ENCODE measurements at regions not wholly inside any gene's neighbourhood (a gene's known extent, or its start where the extent isn't known, plus 50 kb on each side); places are given as distances from the start of the nearest gene placed in this dataset.

DNA sequence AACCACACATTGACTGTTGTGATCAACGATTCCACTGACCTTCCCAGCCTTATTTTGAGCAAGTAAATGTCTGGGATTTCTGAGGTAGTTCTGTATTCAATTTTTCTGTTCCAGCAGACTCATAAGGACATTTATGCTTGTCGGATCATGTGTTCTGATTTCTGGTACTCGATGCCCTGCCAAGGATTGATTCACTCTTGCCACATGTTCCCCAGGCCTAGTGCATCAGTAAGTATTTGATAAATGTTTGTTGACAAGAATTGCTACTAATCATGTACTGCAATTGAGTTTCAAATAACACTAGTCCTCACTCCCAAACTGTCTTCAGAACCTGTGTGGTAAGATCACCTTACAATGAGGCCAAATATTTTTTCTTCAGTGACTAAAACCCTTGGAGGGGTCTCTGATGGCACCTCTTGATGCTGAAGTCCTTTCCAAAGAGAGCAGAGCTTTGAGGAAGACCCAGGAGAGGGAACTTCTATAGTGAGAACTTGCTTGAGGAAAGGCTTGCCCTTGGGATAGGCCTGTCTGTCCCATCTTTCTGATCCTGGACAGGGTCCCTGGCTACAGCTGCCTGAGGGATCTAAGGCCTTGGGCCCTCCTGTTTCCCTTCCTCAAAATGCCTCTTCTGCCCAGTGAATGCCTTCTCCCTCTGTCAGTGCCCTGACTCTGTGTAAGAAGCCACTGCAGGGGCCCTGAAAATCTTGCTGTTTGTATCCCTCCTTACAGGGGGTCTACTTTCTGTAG lies 115.8 kb upstream of the FAM78B start:
- no peak overlapping the region for H3K4me2 ChIP-seq (ENCODE audit: low read length)
- no peak overlapping the region for H3K4me3 ChIP-seq (ENCODE audit: low read depth, low read length)
- H3K79me1 ChIP-seq (ENCODE audit: low read length) = no peaks in the 10 kb centered on the region
- H2BK12ac ChIP-seq (ENCODE audit: low read length) = no peak overlapping the region
- H4K12ac ChIP-seq (ENCODE audit: low read depth, low read length) = no peak overlapping the region
- no peak overlapping the region for H3K18ac ChIP-seq (ENCODE audit: low read length)
- H4K8ac ChIP-seq (ENCODE audit: low read depth, low read length) = no peak overlapping the region
- no peak overlapping the region for H3K27ac ChIP-seq (ENCODE audit: low read depth, low read length)
- no peak overlapping the region for H2BK5ac ChIP-seq (ENCODE audit: low read depth, low read length, poor library complexity)
- H2AFZ ChIP-seq (ENCODE audit: insufficient read depth, low read length, poor library complexity) = no peak overlapping the region
- no peak overlapping the region for H2AK5ac ChIP-seq (ENCODE audit: low read length)
- H3K23ac ChIP-seq (ENCODE audit: low read length) = no peak overlapping the region
- H2BK120ac ChIP-seq (ENCODE audit: insufficient read depth, low read length, poor library complexity) = no peak overlapping the region
- no peaks in the 10 kb centered on the region for H3K4me1 ChIP-seq (ENCODE audit: control insufficient read depth in 1 of 2, insufficient read depth in 2 of 2, low read length in 2 of 2)
- no peak for DNase-seq
- no peak overlapping the region for H4K91ac ChIP-seq (ENCODE audit: low read depth, low read length)
- no peaks in the 10 kb centered on the region for H3K9me3 ChIP-seq (ENCODE audit: insufficient read depth, low read depth, low read length)
- no peak overlapping the region for H3K4ac ChIP-seq (ENCODE audit: low read depth, low read length)
- H3K14ac ChIP-seq (ENCODE audit: low read length) = no peak overlapping the region
- no peaks in the 10 kb centered on the region for H3K36me3 ChIP-seq (ENCODE audit: control insufficient read depth in 1 of 2, insufficient read depth in 2 of 2, low read length in 2 of 2)
- H3K79me2 ChIP-seq (ENCODE audit: control insufficient read depth, insufficient read depth, low read length, poor library complexity) = no peaks in the 10 kb centered on the region
- whole genome bisulfite sequencing (ENCODE audit: extremely low coverage, insufficient coverage, insufficient read length) = no CpG with 5 or more reads among the region's 3 CpGs
- H3K27me3 ChIP-seq (ENCODE audit: insufficient read depth, low read length) = no peaks in the 10 kb centered on the region
- no peak overlapping the region for H3K9ac ChIP-seq (ENCODE audit: low read length)

DNA sequence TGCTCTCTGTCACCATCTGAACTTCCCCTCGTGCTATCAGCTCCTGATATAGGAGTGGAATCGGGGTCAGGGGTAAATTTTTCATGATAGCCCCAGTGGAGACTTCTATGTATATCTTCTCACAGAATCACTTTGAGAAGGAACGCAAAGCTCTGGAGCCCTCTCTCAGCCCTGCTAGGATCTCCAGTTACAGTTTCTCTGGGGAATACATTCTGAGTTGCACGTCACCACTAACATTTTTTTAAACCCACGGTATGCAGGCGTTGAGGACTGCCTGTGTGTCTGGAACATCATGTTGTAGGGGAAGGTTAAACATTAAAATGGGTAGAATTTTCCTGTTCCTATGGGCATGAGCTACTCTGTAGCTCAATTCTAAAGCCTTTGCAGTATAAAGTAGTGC lies 116.4 kb upstream of the FAM78B start:
- no peak overlapping the region for H3K4me2 ChIP-seq (ENCODE audit: low read length)
- no peaks in the 10 kb centered on the region for H3K79me1 ChIP-seq (ENCODE audit: low read length)
- H4K12ac ChIP-seq (ENCODE audit: low read depth, low read length) = no peak overlapping the region
- DNase-seq = peak in 1 of 2 donors; percentile 6
- H3K27me3 ChIP-seq (ENCODE audit: insufficient read depth, low read length) = no peaks in the 10 kb centered on the region
- H2BK12ac ChIP-seq (ENCODE audit: low read length) = no peak overlapping the region
- H2AK5ac ChIP-seq (ENCODE audit: low read length) = no peak overlapping the region
- no peaks in the 10 kb centered on the region for H3K79me2 ChIP-seq (ENCODE audit: control insufficient read depth, insufficient read depth, low read length, poor library complexity)
- H3K9ac ChIP-seq (ENCODE audit: low read length) = no peak overlapping the region
- no peak overlapping the region for H2AFZ ChIP-seq (ENCODE audit: insufficient read depth, low read length, poor library complexity)
- no peak overlapping the region for H3K27ac ChIP-seq (ENCODE audit: low read depth, low read length)
- H4K8ac ChIP-seq (ENCODE audit: low read depth, low read length) = no peak overlapping the region
- H3K36me3 ChIP-seq (ENCODE audit: control insufficient read depth in 1 of 2, insufficient read depth in 2 of 2, low read length in 2 of 2) = no peaks in the 10 kb centered on the region
- H3K14ac ChIP-seq (ENCODE audit: low read length) = no peak overlapping the region
- H3K4me1 ChIP-seq (ENCODE audit: control insufficient read depth in 1 of 2, insufficient read depth in 2 of 2, low read length in 2 of 2) = no peaks in the 10 kb centered on the region
- H3K4me3 ChIP-seq (ENCODE audit: low read depth, low read length) = no peak overlapping the region
- H4K91ac ChIP-seq (ENCODE audit: low read depth, low read length) = no peak overlapping the region
- no peaks in the 10 kb centered on the region for H3K9me3 ChIP-seq (ENCODE audit: insufficient read depth, low read depth, low read length)
- H3K4ac ChIP-seq (ENCODE audit: low read depth, low read length) = no peak overlapping the region
- H2BK5ac ChIP-seq (ENCODE audit: low read depth, low read length, poor library complexity) = no peak overlapping the region
- no peak overlapping the region for H3K23ac ChIP-seq (ENCODE audit: low read length)
- H2BK120ac ChIP-seq (ENCODE audit: insufficient read depth, low read length, poor library complexity) = no peak overlapping the region
- no peak overlapping the region for H3K18ac ChIP-seq (ENCODE audit: low read length)
- no CpG with 5 or more reads among the region's 6 CpGs for WGBS (ENCODE audit: extremely low coverage, insufficient coverage, insufficient read length)

DNA sequence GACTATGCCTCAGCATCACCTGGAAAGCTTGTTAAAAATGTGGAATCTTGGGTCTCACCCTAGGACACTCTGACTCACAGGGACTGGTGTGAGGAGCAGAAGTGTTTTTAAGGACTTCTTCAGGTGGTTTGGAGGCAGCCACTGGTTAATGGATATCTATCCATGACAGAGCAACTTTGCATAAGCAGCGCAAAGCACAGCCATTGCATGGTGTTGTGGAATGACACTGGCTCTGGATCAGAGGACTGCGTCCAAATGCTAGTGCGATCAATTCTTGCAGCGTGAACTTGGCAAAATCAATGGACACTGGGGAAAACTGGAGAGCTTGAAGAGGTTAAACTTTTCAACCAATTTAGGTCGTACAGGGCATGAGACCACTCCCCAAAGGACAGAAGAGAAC lies 116.8 kb upstream of the FAM78B start:
- Histone ChIP-seq H2BK12ac (ENCODE audit: low read length) (no peak overlapping the region), H3K79me1 (ENCODE audit: low read length) (no peaks in the 10 kb centered on the region), H3K9ac (ENCODE audit: low read length) (no peak overlapping the region), H3K14ac (ENCODE audit: low read length) (no peak overlapping the region), H2AK5ac (ENCODE audit: low read length) (no peak overlapping the region), H4K8ac (ENCODE audit: low read depth, low read length) (no peak overlapping the region), H3K4ac (ENCODE audit: low read depth, low read length) (no peak overlapping the region), H3K4me3 (ENCODE audit: low read depth, low read length) (no peak overlapping the region), H2BK5ac (ENCODE audit: low read depth, low read length, poor library complexity) (no peak overlapping the region), H3K4me1 (ENCODE audit: control insufficient read depth in 1 of 2, insufficient read depth in 2 of 2, low read length in 2 of 2) (no peaks in the 10 kb centered on the region), H2AFZ (ENCODE audit: insufficient read depth, low read length, poor library complexity) (no peak overlapping the region), H4K91ac (ENCODE audit: low read depth, low read length) (no peak overlapping the region), H3K18ac (ENCODE audit: low read length) (no peak overlapping the region), H4K12ac (ENCODE audit: low read depth, low read length) (no peak overlapping the region), H3K27me3 (ENCODE audit: insufficient read depth, low read length) (no peaks in the 10 kb centered on the region), H2BK120ac (ENCODE audit: insufficient read depth, low read length, poor library complexity) (no peak overlapping the region), H3K27ac (ENCODE audit: low read depth, low read length) (no peak overlapping the region), H3K4me2 (ENCODE audit: low read length) (no peak overlapping the region), H3K79me2 (ENCODE audit: control insufficient read depth, insufficient read depth, low read length, poor library complexity) (no peaks in the 10 kb centered on the region), H3K36me3 (ENCODE audit: control insufficient read depth in 1 of 2, insufficient read depth in 2 of 2, low read length in 2 of 2) (no peaks in the 10 kb centered on the region), H3K9me3 (ENCODE audit: insufficient read depth, low read depth, low read length) (no peaks in the 10 kb centered on the region), H3K23ac (ENCODE audit: low read length) (no peak overlapping the region)
- DNase-seq = no peak
- WGBS (ENCODE audit: extremely low coverage, insufficient coverage, insufficient read length) = no CpG with 5 or more reads among the region's 5 CpGs

DNA sequence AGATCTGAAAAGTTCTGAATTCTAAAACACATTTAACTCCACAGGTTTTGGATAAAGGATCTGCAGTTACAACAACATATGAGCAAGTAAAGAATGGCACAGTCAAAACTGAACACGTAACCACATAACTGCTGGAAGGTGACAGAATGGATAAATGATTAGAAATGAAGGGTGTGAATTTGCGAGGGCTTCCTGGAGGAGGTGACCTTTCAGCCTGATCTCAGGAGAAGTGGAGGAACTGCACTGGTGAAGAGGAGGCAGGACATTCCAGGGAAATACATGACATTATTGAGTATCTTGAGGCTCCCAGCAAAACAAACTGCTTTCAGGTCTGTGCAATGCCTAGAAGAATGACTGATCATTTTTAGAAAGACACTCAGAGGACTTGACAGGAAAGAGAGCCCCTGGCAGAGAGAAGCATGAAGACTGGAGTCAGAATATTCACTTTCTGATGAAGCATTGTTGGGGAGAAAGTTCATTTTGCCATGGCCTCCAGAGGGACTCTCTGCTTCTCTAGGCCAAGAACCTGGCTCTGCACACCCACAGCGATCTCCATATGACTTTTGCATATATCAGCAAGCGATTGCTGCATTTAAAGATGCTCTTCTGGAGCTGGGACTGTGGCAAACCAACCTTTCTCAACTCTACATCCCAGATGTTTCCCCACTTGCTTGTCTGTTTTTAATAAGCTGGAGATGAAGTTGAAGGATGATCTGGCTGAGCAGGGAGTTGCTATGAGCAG lies 122.7 kb upstream of the FAM78B start:
- H2AFZ ChIP-seq (ENCODE audit: insufficient read depth, low read length, poor library complexity) = no peak overlapping the region
- H3K27ac ChIP-seq (ENCODE audit: low read depth, low read length) = no peak overlapping the region
- no peak overlapping the region for H3K23ac ChIP-seq (ENCODE audit: low read length)
- H3K18ac ChIP-seq (ENCODE audit: low read length) = no peak overlapping the region
- no peak overlapping the region for H3K14ac ChIP-seq (ENCODE audit: low read length)
- DNase-seq = no peak
- no peaks in the 10 kb centered on the region for H3K79me1 ChIP-seq (ENCODE audit: low read length)
- H2BK5ac ChIP-seq (ENCODE audit: low read depth, low read length, poor library complexity) = no peak overlapping the region
- H3K4me2 ChIP-seq (ENCODE audit: low read length) = no peak overlapping the region
- H3K4me1 ChIP-seq (ENCODE audit: control insufficient read depth in 1 of 2, insufficient read depth in 2 of 2, low read length in 2 of 2) = no peaks in the 10 kb centered on the region
- no peak overlapping the region for H2BK12ac ChIP-seq (ENCODE audit: low read length)
- no peak overlapping the region for H3K4ac ChIP-seq (ENCODE audit: low read depth, low read length)
- H3K27me3 ChIP-seq (ENCODE audit: insufficient read depth, low read length) = no peaks in the 10 kb centered on the region
- H4K12ac ChIP-seq (ENCODE audit: low read depth, low read length) = no peak overlapping the region
- no peak overlapping the region for H2AK5ac ChIP-seq (ENCODE audit: low read length)
- no peaks in the 10 kb centered on the region for H3K36me3 ChIP-seq (ENCODE audit: control insufficient read depth in 1 of 2, insufficient read depth in 2 of 2, low read length in 2 of 2)
- no peak overlapping the region for H4K91ac ChIP-seq (ENCODE audit: low read depth, low read length)
- WGBS (ENCODE audit: extremely low coverage, insufficient coverage, insufficient read length) = no CpG with 5 or more reads among the region's 4 CpGs
- H3K79me2 ChIP-seq (ENCODE audit: control insufficient read depth, insufficient read depth, low read length, poor library complexity) = no peaks in the 10 kb centered on the region
- H2BK120ac ChIP-seq (ENCODE audit: insufficient read depth, low read length, poor library complexity) = no peak overlapping the region
- no peaks in the 10 kb centered on the region for H3K9me3 ChIP-seq (ENCODE audit: insufficient read depth, low read depth, low read length)
- H4K8ac ChIP-seq (ENCODE audit: low read depth, low read length) = no peak overlapping the region
- H3K9ac ChIP-seq (ENCODE audit: low read length) = no peak overlapping the region
- H3K4me3 ChIP-seq (ENCODE audit: low read depth, low read length) = no peak overlapping the region

All from trophoblast cell (in vitro differentiated cells and primary cell).